SK-N-SH treated with all-trans-retinoic acid at 6 μM for 48 hours (cell line): ENCODE measurements at regions not wholly inside any gene's neighbourhood (a gene's known extent, or its start where the extent isn't known, plus 50 kb on each side); places are given as distances from the start of the nearest gene placed in this dataset.

Experiments used
- ATAC-seq: fragments of 200-7000 bp; cut with Tn5 transposase; 3 replicates; pipeline ENCODE4 v1.9.1; 2020; ENCODE audit warnings: mild to moderate bottlenecking, moderate library complexity
- ARNTL ChIP-seq: fragments of 450-650 bp; formaldehyde crosslinking; IDR thresholded peaks from 2 replicates; pipeline ENCODE4 v1.5.0; 2020; ENCODE audit warnings: low read depth, mild to moderate bottlenecking, moderate library complexity, borderline replicate concordance
- CREB5 ChIP-seq: fragments of 250-450 bp; sonication (Bioruptor Pico); IDR thresholded peaks from 2 replicates; pipeline ENCODE4 v1.5.1; 2020; ENCODE audit warnings: low read depth, mild to moderate bottlenecking, moderate library complexity
- CSRNP3 ChIP-seq: fragments of 250-450 bp; sonication (Bioruptor Pico); IDR thresholded peaks from 2 replicates; pipeline ENCODE4 v1.5.1; 2021; ENCODE audit warnings: mild to moderate bottlenecking, moderate library complexity
- ESRRG ChIP-seq: fragments of 250-450 bp; sonication (Bioruptor Pico); IDR thresholded peaks from 2 replicates; pipeline ENCODE4 v1.6.1; 2021; ENCODE audit warnings: mild to moderate bottlenecking
- GLIS3 ChIP-seq: fragments of 250-450 bp; sonication (Bioruptor Pico); IDR thresholded peaks from 2 replicates; pipeline ENCODE4 v1.5.0; 2020; ENCODE audit warnings: mild to moderate bottlenecking, moderate library complexity
- ISL1 ChIP-seq: fragments of 250-450 bp; sonication (Bioruptor Pico); IDR thresholded peaks from 2 replicates; pipeline ENCODE4 v2.1.2; 2022; ENCODE audit warnings: mild to moderate bottlenecking, moderate library complexity
- OSR1 ChIP-seq: fragments of 250-450 bp; sonication (Bioruptor Pico); IDR thresholded peaks from 2 replicates; pipeline ENCODE4 v1.8.0; 2022; ENCODE audit warnings: moderate library complexity, mild to moderate bottlenecking, inconsistent platforms
- PATZ1 ChIP-seq: fragments of 250-450 bp; sonication (Bioruptor Pico); IDR thresholded peaks from 2 replicates; pipeline ENCODE4 v1.8.0; 2020; ENCODE audit warnings: mild to moderate bottlenecking, moderate library complexity, borderline replicate concordance
- POU6F1 ChIP-seq: fragments of 250-450 bp; sonication (Bioruptor Pico); IDR thresholded peaks from 2 replicates; pipeline ENCODE4 v1.8.0; 2021; ENCODE audit warnings: low read depth, mild to moderate bottlenecking, moderate library complexity, borderline replicate concordance
- PPARA ChIP-seq: fragments of 250-450 bp; sonication (Bioruptor Pico); IDR thresholded peaks from 2 replicates; pipeline ENCODE4 v1.5.0; 2020; ENCODE audit warnings: mild to moderate bottlenecking, borderline replicate concordance
- RARB ChIP-seq: fragments of 250-450 bp; sonication (Bioruptor Pico); IDR thresholded peaks from 2 replicates; pipeline ENCODE4 v1.8.0; 2021; ENCODE audit warnings: mild to moderate bottlenecking, moderate library complexity
- SNAI2 ChIP-seq: fragments of 250-450 bp; sonication (Bioruptor Pico); IDR thresholded peaks from 2 replicates; pipeline ENCODE4 v1.5.0; 2020; ENCODE audit warnings: mild to moderate bottlenecking, moderate library complexity
- TCF4 ChIP-seq: fragments of 250-450 bp; sonication (Bioruptor Pico); IDR thresholded peaks from 2 replicates; pipeline ENCODE4 v1.8.0; 2021; ENCODE audit warnings: mild to moderate bottlenecking, moderate library complexity, borderline replicate concordance
- TOX ChIP-seq: fragments of 250-450 bp; sonication (Bioruptor Pico); IDR thresholded peaks from 2 replicates; pipeline ENCODE4 v1.8.0; 2021; ENCODE audit warnings: mild to moderate bottlenecking, moderate library complexity, borderline replicate concordance
- TSHZ2 ChIP-seq: fragments of 250-450 bp; sonication (Bioruptor Pico); IDR thresholded peaks from 2 replicates; pipeline ENCODE4 v1.5.0; 2020; ENCODE audit warnings: mild to moderate bottlenecking, moderate library complexity
- ZC3H10 ChIP-seq: fragments of 250-450 bp; sonication (Bioruptor Pico); IDR thresholded peaks from 2 replicates; pipeline ENCODE4 v1.5.1; 2021; ENCODE audit warnings: mild to moderate bottlenecking, moderate library complexity
- ZFP3 ChIP-seq: fragments of 250-450 bp; sonication (Bioruptor Pico); IDR thresholded peaks from 2 replicates; pipeline ENCODE4 v1.5.0; 2020; ENCODE audit warnings: mild to moderate bottlenecking, moderate library complexity
- ZFP30 ChIP-seq: fragments of 450-650 bp; formaldehyde crosslinking; IDR thresholded peaks from 2 replicates; pipeline ENCODE4 v1.5.0; 2022; ENCODE audit warnings: mild to moderate bottlenecking, moderate library complexity
- ZNF565 ChIP-seq: fragments of 450-650 bp; formaldehyde crosslinking; conservative IDR thresholded peaks from 2 replicates; pipeline ENCODE4 v1.5.0; 2020; ENCODE audit warnings: low read depth, mild to moderate bottlenecking, moderate library complexity
- ZNF70 ChIP-seq: fragments of 450-650 bp; formaldehyde crosslinking; IDR thresholded peaks from 2 replicates; pipeline ENCODE4 v1.5.0; 2020; ENCODE audit warnings: mild to moderate bottlenecking, moderate library complexity
- ZNF8 ChIP-seq: fragments of 450-650 bp; formaldehyde crosslinking; IDR thresholded peaks from 2 replicates; pipeline ENCODE4 v1.5.0; 2020; ENCODE audit warnings: mild to moderate bottlenecking, moderate library complexity

- no peak for ATAC-seq
- TF ChIP-seq GLIS3 (CRISPR knock-in tag) (no peak), TOX (CRISPR knock-in tag) (no peak), ZC3H10 (CRISPR knock-in tag) (no peak), ESRRG (CRISPR knock-in tag) (no peak), PPARA (CRISPR knock-in tag) (no peak), TCF4 (no peak), POU6F1 (CRISPR knock-in tag) (no peak), ZNF70 (CRISPR knock-in tag) (no peak), OSR1 (CRISPR knock-in tag) (no peak), ZNF8 (CRISPR knock-in tag) (no peak), CSRNP3 (CRISPR knock-in tag) (no peak), PATZ1 (CRISPR knock-in tag) (no peak), CREB5 (CRISPR knock-in tag) (no peak), TSHZ2 (no peak), SNAI2 (CRISPR knock-in tag) (no peak), ZFP30 (CRISPR knock-in tag) (no peak), ZNF565 (CRISPR knock-in tag) (no peak), ZFP3 (no peak), ISL1 (CRISPR knock-in tag) (no peak), RARB (CRISPR knock-in tag) (no peak)
These were observed 170.3 kb downstream of the SMC2 start for GRCh38 chr9:104264431-104264830.

GRCh38 chr9:104269374-104269773 lies 175.3 kb downstream of the SMC2 start:
- no peak for ATAC-seq
- TF ChIP-seq POU6F1 (CRISPR knock-in tag) (no peak), PATZ1 (CRISPR knock-in tag) (no peak), ZFP3 (no peak), TOX (CRISPR knock-in tag) (no peak), SNAI2 (CRISPR knock-in tag) (no peak), ZNF8 (CRISPR knock-in tag) (no peak), PPARA (CRISPR knock-in tag) (no peak), ZNF565 (CRISPR knock-in tag) (no peak), ZC3H10 (CRISPR knock-in tag) (no peak), ZNF70 (CRISPR knock-in tag) (no peak), CSRNP3 (CRISPR knock-in tag) (no peak), ESRRG (CRISPR knock-in tag) (no peak), CREB5 (CRISPR knock-in tag) (no peak), TCF4 (no peak), ARNTL (no peak), ISL1 (CRISPR knock-in tag) (no peak)
